GM19438 (cell line): ENCODE measurements at regions not wholly inside any gene's neighbourhood (a gene's known extent, or its start where the extent isn't known, plus 50 kb on each side); places are given as distances from the start of the nearest gene placed in this dataset.

ENCODE experiments used
- ATAC-seq: cut with Tn5 transposase; IDR thresholded peaks from one replicate; pipeline ENCODE4 v1.9.1; 2021; ENCODE audit warnings: low read depth; ENCODE audit not compliant: unreplicated experiment

- no peak for ATAC-seq
These were observed 95.0 kb upstream of the KLF12 start for GRCh38 chr13:74229242-74229641.

DNA sequence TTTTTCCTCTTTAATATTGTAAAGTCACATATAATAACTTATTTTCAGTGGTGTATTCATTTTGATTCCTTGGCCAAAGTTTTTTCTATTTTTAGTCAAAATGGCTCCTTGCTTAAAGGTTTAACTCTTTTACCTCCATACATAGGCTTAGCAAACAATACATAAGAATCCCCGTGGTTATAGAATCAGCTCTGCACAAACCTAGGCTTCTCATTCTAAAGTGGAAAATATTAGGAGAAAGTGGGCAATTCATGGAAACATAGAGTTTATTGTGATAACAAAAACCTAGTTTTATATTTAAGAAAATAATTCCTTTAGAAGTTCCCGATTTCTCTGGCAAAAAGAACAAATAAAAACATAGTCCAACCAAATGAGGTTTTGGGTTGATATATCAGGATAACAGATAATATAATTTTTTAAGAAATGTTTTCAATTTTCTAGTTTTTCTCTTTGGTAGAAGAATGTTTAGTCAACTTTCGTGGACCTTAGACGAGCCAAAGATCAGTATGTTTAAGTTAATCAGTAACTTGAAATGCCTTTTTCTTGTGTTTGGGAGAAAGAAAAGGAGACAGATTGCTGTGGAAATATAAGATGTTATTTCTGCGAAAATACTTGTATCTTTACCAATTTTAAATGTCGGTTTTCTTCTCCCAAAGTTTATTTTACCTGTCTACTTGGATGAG lies 93.4 kb upstream of the KLF12 start:
- ATAC-seq, result no peak

DNA sequence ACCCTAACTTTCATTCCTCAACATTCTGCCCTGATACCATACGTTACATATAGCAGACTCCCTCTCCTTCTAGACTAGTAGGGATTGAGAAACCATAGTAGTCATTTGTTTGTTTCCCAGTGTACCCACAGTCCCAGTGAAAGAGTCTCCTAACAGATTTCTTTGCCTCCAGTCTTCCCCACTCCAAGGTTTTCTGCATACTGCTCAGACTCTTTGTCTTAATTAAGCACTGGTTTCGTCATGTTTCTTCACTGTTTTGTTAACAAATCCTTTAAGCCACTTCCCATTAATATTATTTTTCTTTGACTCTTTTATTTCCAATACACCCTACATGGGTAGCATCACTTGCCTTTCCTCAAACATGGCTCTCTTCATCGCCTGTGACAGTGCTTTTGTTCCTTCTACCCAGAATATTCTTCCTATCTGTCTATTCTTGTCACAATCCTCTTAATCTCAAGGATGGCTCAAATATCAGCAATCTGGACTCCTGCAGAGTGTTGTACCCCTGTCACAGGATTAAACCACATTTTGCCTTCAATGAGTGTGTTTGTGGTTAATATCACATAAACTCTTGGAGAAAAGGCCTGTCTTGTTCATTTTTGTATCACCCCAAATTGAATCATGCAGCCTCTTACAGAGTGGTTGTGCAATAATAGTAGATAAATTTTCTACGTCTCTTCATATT lies 92.7 kb upstream of the KLF12 start:
- no peak for ATAC-seq

- ATAC-seq, result no peak
These were observed 87.5 kb upstream of the KLF12 start for GRCh38 chr13:74221752-74222151.

GRCh38 chr13:74219566-74219965 lies 85.4 kb upstream of the KLF12 start:
- no peak for ATAC-seq

GRCh38 chr13:74218291-74218690 lies 84.1 kb upstream of the KLF12 start:
- ATAC-seq, result no peak

DNA sequence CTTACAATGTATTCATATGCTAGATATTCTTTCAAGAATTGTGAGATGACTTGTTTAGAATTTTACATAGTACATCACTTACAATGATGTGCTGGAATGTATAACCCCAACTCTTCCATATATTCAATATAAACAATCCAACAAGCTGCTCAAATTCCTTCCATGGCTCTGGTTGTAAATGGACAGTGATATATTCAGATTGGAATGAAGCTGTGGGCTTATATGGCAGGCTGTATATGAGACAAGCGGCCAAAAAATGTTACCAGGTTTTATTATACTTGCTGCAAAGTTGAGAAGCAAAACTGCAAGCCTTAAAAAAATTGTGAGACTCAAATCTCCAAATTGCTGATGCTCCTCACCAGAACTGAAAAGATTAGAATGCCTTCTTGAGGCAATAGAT lies 83.6 kb upstream of the KLF12 start:
- ATAC-seq, result no peak

DNA sequence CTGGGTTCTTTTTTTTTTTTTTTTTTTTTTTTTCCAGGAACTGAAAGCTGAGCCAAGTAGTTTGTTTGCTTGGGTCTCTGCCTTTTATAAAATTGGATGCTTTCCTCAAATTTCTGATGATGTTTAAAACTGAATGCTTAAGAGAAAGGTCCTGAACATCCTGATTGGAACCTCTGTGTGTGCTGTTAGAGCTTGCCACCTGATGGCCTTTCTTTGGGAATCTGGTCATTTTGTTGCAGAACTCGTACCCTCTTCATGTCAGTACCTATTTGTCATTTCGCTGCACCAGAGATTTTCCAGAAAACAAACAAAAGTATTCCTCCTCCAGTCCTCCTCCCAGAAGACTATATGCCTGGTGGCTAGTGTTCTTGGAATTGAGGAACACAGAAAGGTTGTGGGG lies 81.2 kb upstream of the KLF12 start:
- no peak for ATAC-seq

DNA sequence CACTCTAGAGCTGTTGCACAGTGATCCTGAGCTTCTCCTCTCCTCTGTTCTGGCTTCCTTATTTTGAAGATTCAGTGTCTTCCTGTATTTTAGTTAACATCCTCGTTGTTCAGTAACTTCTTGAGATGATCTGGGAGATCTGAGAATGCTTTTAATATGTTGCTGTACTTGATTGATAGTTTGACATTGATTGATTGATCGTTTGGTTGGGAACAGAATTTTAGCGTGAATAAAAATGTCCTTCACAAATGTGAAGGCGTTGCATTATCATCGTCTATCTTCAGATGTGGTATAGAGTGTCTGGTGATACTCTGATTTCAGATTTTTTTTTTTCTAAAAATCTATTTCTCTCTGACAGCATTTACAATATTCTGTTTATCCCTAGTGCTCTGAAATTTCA lies 80.1 kb upstream of the KLF12 start:
- no peak for ATAC-seq

DNA sequence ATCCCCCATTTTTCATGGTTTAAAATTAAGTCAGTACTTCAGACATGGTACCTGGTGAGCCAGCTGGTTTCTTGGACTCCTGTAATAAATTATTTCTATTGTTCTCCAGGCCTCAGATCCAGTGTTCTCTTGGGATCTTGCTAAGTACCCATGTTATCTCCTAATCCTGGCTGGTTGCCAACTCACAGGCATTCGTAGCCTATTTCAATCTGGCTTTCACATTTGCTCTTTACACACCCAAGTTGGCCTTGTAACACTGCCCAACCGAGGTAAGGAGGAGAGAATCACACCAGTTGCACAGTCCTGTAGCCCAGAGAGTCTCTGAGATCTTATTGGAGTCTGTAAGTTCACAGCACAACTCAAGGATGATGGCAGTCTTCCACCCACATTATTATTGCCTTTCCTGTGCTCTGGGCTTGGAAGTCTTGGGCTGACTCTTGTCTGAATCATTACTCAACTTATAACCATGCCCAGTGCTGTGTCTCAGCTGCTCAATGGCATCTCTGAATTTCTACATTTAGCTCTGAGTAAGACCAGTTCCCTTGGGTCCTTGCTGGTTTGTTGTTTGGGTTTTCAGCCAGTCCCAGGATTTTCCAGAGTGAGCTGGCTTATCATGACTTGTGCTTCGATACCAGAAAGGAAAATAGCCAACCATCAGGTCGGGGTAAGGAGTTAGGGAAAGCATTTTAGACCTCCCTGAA lies 76.6 kb upstream of the KLF12 start:
- no peak for ATAC-seq

DNA sequence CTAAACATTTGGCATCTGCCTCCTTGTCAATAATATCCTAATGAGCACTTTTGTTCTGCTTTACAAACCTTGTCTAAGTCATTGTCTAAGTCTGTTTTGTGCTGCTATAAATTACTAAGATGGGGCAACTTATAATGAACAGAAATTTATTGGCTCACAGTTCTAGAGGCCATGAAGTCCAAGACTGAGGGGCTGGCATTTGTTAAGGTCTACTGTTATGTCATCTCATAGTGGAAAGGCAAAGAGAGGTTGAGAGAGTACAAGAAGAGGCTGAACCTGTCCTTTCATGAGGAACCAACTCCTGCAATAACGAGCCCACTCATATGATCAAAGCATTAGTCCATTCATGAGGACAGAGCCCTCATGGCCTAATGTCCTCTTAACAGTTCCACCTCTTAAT lies 72.7 kb upstream of the KLF12 start:
- ATAC-seq, result no peak

GRCh38 chr13:74206061-74206561 lies 71.9 kb upstream of the KLF12 start:
- no peak for ATAC-seq

DNA sequence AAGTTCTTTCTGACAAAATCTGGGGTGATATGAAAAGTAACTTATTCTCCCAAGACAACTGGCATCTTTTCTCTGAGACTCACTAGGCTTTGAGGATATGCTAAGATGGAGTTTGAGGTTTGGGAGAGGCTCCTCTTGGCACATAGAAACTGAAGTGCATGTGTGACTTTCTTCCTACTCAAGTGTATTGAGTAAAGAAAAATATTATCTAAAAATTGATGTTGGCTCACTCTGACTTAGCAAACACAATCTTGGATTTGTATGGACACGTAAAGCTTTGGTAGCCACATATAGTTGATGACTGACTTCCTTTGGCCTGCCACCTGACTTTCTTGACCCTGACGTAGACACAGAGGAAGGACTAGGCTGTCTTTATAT lies 71.1 kb upstream of the KLF12 start:
- ATAC-seq, result no peak

- ATAC-seq, result no peak
These were observed 70.6 kb upstream of the KLF12 start for GRCh38 chr13:74204602-74205312.

GRCh38 chr13:74203576-74203975 lies 69.4 kb upstream of the KLF12 start:
- ATAC-seq, result no peak

DNA sequence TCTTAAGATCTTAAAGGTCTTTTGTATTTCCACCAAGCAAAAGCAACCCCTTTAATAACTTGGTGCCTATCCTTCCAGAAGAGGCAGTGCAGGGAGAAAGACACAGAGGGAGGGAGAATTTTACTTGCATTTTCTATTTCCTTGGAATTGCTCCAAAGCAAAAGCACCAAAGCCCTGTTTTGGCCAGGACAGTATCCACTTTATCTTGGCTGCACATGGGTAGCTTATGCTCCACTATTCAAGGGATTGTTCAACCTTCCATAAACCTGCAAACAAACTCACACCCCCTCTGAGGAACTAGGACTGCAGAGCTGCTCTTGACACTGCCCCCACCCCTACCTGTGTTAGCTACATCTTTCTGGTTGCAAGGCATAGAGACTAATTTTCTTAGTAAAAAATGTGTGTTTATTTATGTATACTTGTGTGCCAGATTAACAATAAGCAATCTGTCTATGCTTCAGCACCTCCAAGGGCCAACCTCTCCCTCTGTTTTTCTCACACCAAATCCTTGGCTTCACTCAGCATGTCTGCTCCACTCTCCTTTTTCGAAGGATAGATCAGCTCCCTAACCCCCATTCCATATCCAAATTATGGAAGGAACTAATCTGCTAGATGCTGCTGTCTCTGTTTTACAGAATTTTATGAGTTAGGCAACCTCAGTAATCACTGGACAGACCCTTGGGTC lies 68.1 kb upstream of the KLF12 start:
- no peak for ATAC-seq

- no peak for ATAC-seq
These were observed 67.3 kb upstream of the KLF12 start for GRCh38 chr13:74201530-74201929.

DNA sequence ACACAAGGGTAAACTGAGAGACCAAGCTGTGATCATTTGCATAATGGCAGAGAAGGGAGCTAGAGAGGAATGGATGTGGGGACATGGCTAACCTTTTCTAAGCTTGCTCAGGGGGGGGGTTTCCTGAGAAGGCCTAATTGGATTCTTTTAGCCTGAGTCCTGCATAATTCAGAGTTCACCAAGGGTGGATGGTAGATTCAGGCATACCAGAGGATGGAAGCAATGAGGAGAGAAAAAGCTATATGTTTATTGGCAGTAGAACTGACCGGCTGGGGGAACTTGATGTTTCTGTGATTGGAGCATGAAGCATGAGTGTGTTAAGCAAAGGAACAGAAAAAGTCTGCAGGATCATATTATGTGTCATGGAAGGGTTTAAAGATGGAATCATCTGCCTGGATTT lies 65.9 kb upstream of the KLF12 start:
- no peak for ATAC-seq

- ATAC-seq, result no peak
These were observed 63.6 kb upstream of the KLF12 start for GRCh38 chr13:74197677-74198429.

DNA sequence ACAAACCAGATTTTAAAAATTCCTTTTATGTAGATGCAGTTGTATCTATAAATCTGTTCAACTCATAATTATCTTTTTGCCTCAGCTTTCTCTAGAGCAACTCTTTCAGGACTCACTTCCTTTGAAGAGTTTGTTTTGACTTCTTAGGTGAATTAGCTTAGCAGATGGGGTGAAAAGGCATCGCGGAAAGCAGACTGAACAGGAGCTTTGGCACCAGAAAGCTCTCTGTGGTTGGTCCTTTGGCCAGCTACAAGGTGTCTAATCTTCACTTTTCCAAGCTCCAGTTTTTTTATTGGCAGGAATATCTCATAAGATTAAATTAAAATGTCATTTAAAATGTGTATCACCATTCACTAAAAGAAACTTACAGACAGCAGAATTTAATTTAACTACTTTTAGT lies 60.6 kb upstream of the KLF12 start:
- ATAC-seq, result no peak
